SH-SY5Y (cell line): ENCODE measurements at regions not wholly inside any gene's neighbourhood (a gene's known extent, or its start where the extent isn't known, plus 50 kb on each side); places are given as distances from the start of the nearest gene placed in this dataset.

Experiments
- GATA2 ChIP-seq: IDR thresholded peaks from 2 replicates; pipeline ENCODE4 v1.6.1; 2011; ENCODE audit warnings: mild to moderate bottlenecking, low read depth, low read length
- GATA3 ChIP-seq: IDR thresholded peaks from 2 replicates; pipeline ENCODE4 v1.6.1; 2011; ENCODE audit warnings: low read depth, mild to moderate bottlenecking, low read length, moderate library complexity

DNA sequence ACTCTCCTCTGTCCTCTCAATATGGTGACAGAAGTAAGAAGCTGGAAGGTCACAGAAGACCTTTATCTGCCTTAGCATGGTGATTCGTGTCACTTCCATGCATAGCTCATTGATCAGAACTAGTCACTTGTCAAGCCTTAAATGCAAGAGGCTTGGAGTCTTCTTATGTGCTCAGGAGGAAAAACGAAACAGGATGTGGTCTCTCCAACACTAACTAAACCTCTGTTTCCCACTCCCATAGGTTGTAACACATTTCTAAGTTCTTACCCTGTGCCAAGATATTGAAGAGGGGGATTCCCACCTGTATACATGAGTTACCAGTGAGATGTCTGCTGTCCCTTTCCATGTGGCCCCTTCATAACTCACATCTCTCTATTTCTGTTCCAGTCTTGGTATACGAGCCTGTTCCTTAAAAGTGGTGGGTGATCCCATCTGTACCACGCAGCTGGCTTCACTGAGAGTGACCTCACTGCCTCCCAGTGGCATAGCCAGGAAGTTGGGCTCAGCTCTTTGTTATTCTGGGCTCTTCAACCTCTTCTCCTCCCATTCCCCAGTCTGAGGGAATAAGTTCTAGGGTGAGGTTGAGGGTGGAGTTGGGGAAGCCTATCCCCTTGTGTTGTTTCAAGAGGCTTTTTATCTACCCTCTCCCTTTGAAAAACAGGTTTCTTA is 203.2 kb upstream of the PPP2R3A start:
- TF ChIP-seq GATA2 (no peak), GATA3 (no peak)

DNA sequence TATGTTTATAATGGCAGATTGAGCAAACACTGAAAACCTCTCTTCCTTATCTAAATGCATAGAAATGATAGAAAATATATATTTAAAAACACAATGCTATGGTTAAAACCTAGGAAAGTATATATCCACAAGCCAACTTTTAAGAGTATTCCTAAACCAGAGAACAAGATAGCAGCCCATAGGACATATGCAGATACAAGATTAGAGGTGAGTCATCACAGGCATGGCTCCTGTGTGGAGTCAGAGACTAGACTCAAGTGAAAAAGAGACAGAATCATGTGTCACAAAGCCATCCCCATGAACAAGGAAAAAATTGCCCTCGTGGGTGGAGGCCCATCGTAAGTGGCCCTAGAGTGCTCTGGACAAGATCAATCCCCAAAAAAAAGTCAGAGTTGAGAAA is 199.4 kb upstream of the PPP2R3A start:
- TF ChIP-seq GATA2, result no peak
- TF ChIP-seq GATA3, result no peak

DNA sequence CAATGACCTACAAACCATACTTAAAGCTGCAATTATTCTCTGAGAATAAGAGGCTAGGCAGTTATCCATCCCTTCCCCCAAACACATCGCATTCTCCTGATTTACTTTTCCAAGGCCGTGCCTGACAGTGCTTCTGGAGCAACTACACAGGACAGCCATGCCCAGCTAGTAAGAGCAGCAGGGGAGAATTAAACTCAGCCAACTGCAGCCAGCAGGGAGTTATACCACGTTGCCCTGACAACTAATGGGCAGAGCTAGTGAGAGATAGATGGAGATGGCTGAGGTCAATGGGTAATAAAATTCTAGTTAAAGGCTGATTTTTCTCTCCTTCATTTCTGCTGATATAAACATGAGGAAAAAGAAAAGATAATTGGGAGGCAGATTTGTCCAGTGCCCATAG is 193.8 kb upstream of the PPP2R3A start:
- no peak for TF ChIP-seq GATA3
- no peak for TF ChIP-seq GATA2

DNA sequence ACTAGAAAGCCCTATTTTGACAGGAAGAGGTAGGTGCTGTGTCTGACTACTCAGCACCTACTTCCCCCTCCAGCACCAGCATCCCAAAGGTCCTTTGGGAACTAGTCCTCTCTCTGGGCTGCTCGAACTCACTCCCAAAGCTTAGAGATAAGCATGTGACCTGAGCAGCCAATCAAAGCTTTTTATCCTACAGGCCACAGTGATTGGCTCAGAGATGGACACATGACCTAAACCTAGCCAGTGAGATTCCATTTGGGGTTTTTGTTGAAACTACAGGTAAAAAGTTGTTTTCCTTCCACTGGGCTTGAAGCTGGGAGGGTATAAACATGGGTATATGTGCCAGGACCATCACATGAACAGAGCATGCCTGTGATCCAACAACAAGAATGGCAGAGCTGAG is 186.5 kb upstream of the PPP2R3A start:
- TF ChIP-seq GATA3 (no peak), GATA2 (no peak)

DNA sequence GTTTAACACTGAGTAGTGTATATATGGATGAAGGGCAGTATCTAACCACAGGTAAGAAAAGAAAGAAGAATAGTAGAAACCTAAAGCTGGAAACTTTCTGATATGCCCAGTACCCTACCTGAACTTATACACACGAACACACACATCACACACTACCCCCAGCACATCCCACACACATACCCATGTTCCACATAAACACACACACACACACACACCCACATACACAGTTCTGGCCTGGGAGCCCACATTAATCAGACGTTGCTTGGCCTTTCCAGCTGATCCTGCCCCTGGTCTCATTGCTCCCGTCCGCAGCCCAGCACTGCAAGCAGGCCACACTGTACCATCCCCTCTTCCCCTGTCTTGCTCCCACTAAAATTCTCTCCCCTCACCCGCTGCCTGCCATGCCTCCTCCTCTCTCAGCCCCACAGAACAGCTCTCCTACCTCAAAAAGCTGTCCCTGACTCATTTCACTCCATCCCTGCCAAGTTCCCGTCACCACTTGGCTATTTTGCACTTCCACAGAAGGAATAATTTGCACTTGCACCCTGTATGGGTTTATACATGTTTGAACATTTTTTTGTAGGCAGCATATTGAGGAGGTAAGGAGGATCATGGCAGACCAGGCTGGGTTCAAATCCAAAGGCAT is 185.8 kb upstream of the PPP2R3A start:
- TF ChIP-seq GATA2, result no peak
- TF ChIP-seq GATA3, result no peak

DNA sequence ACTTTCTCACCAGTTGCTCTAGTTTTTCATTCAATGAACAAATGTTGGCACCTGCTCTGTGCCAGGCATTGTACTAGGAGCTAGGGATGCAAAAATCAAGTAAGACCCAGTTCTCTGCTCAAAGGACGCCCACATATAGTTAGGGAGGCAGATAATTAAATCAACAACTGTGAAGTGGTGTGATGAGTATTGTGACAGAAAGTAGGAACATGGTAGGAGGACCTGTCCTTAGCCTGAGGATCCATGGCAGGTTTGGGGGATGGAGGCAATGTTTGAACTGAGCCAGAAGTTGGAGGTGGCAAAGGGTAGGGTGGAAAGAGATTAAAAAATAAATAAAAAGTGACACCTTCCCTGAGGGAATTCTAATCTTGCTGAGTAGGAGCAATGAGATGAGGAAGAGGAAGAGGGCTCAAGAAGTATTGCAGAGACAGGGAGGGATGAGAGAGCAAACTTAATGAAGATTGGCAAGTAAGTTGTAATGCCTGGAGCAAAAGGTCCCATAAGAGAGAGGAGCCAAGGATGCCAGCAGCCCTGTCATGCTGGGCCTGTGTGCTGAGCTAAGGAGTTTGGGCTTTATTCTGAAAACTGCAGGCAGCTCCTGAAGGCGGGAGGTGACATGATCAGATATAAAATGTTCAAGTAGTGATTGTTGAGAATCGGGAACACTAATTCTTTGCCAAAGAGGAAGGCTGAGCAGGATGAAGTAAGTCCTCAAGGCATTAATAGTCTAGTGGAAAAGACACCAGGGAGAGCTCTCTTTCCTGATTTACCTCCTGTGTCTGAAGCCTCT is 184.3 kb upstream of the PPP2R3A start:
- no peak for TF ChIP-seq GATA3
- TF ChIP-seq GATA2, result no peak

DNA sequence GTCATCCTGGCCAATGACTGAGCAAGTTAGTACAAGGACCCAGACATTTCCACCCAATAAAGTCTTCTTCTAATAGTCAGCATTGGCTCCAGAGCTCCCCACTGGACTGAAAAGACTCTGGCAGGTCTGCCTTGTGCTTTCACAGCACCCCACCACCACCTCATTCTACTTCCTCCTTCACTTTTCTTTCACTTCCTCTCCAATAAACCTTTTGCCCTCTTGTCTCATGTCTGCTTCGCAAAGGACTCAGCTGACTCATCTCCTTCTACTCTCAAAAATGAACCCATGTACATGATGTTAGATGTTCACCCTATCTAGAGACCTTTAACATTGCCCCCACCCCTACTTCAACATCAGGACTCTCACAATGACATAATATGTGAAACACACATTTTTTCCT is 181.0 kb upstream of the PPP2R3A start:
- TF ChIP-seq GATA2, result no peak
- TF ChIP-seq GATA3, result no peak

DNA sequence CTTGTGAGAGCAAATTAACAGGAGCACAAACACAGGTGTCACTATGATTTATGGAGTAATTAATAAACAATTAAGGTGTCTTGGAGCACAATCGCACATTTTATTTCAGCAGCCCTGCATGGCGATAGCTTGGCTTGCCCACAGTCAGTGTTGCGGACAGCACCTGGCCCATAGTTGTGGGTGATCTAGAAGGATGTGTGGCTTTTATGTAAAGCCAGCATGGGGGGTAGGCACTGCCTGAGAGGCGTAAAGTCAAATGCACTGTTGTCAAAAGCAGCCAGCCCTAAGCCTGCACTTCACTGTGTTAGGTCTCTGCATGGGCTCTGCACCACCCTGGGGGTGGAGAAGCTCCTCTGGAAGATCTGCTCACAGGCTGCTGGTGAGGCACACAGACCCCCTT is 177.4 kb upstream of the PPP2R3A start:
- TF ChIP-seq GATA2, result no peak
- no peak for TF ChIP-seq GATA3

DNA sequence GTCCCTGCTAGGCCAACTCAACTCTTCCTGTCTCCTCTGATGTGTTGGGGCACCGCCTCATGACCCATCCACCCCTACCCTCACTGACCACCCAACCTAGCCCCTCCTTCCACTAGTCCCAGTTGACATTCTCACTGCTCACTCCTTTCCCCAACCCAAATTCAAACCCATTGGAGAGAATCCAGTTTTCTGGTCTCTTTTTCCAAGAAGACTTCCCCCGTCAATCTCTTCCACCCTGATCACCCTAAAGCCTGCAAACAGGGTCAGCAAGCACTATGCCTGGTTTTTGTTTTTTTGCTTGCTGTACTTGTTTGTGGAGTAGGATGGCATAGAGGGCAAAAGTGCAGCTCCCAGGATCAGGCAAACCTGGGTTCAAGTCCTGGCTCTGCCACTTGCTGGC is 176.6 kb upstream of the PPP2R3A start:
- TF ChIP-seq GATA2 (no peak), GATA3 (no peak)

DNA sequence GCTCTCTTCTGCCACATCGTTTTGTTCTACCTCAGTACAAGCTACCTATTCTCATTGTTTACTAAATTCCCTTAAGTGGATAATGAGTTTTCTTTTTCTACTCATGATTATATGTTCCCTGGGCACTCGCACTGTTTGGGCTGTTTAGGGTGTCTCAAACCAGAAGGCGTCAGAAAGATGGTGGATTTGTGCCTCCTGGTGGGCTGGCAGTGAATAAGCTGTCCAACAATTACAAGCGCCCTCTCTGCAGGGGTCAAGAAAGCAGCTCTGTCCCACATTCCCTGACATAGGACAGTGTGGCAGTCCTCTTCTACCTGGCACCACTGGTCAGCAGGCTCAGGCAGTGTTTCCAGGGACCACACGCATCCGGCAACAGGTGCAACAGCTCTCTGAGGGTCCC is 173.4 kb upstream of the PPP2R3A start:
- TF ChIP-seq GATA3 (no peak), GATA2 (no peak)

DNA sequence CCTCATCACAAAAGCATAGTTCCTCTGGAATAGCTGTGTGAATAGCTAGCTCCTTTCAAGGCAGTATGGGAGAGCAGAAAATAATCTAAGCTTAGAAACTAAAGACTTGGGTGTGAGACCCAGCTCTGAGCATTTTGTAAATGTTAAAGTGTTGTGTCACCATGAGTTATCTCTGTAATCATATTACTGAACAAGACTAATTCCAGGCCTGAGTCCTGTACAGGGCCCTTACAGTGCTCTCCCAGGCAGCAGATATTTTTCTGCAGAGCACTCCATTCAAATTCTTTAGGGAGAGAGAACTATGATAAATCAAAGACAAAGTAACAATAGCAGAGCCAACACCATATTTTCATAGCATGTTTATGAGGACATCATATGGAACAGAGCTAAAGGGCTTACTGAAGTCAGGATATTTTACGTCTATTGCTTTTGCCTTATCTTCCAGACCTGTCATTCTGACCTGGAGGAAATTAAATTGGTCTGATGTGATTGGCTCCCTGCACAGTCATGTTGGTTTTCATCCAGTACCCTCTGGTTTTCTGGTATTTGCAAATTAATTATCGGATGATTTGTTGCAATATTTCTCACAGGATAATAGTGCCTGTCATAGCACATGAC is 172.6 kb upstream of the PPP2R3A start:
- TF ChIP-seq GATA3, result no peak
- TF ChIP-seq GATA2, result no peak; the same call in 1 of the 2 replicates

DNA sequence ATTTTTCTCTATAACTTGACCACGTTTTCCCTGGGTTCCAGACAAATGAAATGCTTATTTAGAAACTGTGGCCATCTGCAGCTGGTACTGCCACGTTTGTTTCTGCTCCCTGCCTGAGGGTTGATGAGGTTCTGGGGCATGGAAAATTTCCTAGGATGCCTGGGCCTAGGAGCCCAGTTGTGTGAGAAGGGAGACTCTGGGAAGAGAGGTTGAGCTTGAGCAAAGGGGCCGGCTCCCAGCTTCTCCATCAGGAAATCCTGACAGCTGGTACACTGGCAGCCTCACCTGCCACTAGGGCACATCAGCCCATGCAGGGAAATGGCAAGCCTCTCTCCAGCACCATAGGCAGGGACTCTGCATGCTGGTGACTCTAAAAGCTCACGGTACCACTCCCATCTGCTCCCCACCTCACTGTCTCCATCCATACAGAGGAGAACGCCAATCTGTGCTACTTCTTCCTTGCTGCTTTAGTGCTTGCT is 165.4 kb upstream of the PPP2R3A start:
- TF ChIP-seq GATA2 (no peak), GATA3 (no peak)

DNA sequence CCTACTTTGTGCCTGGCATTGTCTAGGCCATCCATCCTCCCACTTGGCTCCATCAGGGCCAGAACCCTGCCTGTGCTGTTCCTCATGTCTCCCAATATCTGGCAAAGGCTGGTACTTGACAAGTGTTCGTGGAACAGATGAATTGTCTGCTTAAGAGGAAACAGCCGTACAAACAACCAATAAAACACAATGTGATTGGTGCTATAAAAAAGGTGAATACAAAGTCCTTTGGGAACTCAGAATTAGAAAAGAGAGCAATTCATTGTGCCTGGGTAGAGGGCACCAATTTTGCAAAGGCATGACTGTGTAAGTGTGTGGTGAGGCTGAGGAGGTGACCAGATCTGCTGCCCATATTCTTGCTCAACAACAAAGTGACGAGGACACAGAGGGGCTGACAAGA is 164.5 kb upstream of the PPP2R3A start:
- TF ChIP-seq GATA2 (no peak), GATA3 (no peak)

DNA sequence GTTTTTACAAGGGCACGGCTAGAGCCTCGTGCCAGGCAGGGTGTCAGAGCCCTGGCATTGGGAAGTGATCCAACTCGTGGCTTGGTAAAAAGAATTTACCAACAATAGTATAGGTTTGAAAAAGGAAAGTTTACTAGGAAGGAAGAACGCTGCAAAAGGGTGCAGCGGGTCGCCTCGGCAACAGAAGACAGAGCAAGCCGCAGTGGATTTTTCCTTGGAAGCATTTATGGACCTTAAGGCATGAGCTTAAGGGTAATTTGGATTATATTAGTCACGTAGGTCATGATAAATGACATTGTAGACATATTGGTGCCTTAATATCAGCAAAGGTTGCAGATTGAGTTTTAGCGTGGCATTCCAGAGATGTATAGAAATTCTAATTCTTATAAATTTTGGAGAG is 163.4 kb upstream of the PPP2R3A start:
- TF ChIP-seq GATA2 (no peak), GATA3 (no peak)

DNA sequence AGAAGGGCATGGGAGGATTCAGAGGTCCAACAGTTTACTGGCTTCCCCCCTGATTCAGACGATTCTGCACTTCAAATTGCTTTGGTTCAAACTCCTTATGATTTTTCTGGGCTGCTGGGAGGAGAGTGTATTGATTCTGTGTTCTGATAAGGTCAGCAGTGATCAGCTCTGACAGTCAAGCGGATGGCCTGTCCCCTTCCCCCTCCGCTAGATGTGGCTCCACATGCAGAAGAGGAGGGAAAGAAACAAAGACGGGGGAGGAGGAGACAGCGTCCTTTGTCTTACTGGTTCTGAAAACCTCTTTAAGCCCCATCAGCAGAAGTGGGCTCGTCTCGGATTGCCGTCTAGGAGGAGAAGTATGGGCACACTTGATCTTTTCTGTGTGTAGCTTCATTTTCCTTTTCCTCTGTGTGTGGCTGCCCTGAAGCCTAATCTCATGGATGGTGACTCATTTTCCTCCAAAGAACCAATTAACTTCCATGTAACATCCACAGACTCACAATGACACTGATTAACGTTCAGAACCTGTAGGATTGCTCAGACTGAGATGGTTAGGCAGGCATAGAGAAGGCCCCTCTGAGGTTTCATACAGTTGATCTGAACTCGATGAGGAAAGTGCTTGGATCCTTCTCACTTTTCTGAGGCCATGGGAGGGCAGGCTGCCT is 162.4 kb upstream of the PPP2R3A start:
- TF ChIP-seq GATA2, result no peak
